ENCODE measurements at regions not wholly inside any gene's neighbourhood (a gene's known extent, or its start where the extent isn't known, plus 50 kb on each side); places are given as distances from the start of the nearest gene placed in this dataset.

DNA sequence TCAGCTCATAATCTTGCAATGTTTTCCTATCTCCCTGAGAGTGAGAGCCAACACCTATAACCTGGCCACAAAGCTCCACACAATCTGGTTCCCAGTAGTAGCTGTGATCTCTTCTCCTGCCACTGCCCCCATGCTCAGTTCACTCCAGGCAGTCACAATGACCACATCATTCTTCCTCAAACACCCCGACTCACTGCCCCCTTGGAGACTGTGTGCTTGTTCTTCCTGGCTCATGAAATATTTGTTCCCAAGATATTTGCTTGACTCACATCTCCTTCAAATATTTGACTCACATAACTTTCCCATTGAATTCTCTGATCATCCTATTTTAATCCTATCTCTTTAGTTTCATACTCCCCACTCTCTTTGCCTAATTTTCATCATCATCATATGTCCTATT, 173.7 kb downstream of the AREG start:
- DNase-seq, result no peak

DNA sequence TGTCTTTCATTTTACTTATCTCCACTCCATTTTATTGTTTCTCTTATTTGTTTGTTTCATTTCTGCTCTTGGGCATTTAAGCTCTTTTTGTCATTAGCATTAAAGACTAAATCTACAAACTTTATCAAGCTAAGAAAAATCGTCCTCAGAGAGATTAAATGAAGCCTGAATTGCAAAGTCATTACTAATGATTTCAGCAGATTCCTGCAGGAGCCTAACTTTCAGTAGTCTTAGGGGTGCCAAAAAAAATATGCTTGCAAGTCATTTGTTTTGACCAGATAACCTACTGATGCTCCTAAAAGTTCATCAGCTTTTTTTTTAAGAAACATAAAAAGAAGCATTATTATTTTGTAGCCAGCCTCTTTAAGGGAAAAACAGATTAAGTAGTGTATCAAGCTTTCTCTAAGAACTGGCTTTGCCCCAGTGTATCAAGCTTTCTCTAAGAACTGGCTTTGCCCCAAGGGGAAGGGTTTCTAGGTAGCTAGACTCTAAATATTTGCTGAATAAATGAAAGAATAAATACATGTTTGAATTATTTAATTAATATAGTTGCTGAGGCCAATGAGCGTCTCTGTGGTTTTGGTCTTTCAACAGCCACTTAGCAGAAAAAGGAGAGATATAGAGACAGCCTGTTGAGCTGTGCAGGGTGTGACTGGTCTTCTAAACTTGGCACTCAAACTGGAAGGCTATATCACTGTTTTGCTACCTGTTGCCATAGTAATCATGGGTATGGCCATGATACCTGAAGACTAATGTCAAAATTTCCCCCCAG, 174.2 kb downstream of the BTC start:
- no peak for DNase-seq

GRCh38 chr4:74621616-74622015, 172.7 kb downstream of the BTC start:
- DNase-seq, result no peak

DNA sequence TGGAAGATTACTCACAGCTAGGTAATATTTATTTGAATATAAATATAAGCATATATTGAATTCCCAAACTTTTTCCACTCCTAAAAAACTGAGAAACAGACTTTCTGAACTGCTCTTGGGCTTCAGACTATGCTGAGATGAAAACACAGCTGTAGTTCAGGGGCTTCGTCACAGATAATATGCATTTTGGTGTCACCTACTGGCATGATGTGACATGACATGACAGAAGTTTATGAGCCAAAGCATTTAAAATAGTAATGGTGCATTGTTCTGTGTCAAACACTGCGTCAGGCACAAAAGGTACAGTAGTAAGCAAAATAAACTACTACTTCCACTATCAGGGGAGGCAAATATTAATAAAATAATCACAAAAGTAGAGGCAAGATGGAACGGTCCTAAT, 171.3 kb downstream of the BTC start:
- DNase-seq, result peak in 1 of 2 donors; percentile 32

DNA sequence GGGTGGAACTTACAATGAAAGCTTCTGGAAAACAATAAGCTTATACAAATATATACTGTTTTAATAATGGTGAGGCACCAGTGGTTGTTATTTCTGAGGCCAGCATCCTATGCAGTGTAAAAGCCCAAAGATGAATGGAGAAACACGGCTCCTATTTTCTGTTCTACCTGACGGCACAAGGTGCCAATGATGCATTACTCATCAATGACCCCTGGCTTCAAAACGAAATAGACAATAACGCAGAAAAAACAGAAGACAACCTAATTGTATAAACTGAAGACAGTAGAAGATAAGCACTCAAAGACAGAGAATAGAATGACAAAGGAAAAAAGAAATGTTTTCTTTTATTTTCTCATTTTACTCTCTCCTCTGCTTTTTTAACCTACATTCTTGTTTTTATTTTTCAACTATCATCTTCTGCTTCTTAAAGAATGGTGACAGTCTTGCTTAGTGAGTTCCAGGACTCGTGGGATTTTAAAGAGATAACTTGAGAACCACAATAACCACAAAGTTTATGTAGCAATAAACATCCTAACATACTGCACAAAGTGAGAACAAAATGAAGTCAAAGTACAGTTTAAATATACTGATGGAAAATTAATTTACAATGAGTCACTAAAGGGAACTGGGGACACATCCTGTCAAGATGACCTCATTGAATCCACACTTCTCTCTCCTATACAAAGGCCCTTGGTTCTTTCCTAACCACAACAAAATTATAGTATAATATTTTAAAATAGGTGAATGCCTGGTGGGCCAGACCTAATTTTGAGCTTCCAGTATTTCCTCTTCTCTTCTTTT, 169.8 kb downstream of the BTC start:
- peak in 1 of 2 donors; percentile 64 for DNase-seq

DNA sequence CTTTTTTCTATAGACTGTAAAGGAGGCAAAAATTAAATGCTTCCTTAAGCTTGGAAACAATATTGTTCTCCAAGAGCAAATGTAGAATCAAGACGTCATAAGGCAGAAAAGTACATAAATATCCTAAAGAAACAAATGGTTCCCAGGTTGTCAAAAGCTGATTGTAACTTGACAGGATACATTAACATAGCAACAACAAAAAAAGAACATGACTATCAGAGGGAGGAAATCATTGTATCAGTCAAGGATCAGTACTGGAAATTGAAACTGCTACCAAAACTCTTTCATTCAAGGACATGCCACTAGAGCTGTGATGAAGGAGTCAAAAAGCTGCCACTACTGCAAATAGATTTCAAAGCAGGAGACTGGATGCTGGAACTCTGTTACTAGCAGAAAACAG, 168.3 kb downstream of the BTC start:
- DNase-seq, result no peak

DNA sequence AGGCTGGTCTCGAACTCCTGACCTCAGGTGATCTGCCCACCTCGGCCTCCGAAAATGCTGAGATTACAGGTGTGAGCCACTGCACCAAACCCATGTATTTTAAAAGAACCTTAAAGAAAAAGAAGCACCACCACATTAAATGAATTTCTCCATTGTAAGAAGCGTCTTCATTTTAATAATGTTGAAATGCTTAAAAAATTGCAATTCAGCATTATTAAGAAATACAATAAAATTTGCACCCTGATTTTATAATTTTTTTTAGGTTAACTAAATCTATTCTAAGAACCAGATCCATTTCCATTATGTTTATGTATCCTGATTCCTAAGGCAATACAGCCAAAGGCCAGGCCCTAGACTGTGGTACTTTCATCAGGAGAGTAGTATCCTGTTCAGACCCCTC, 167.2 kb downstream of the BTC start:
- no peak for DNase-seq

GRCh38 chr4:74627504-74627903, 166.8 kb downstream of the BTC start:
- DNase-seq, result no peak

DNA sequence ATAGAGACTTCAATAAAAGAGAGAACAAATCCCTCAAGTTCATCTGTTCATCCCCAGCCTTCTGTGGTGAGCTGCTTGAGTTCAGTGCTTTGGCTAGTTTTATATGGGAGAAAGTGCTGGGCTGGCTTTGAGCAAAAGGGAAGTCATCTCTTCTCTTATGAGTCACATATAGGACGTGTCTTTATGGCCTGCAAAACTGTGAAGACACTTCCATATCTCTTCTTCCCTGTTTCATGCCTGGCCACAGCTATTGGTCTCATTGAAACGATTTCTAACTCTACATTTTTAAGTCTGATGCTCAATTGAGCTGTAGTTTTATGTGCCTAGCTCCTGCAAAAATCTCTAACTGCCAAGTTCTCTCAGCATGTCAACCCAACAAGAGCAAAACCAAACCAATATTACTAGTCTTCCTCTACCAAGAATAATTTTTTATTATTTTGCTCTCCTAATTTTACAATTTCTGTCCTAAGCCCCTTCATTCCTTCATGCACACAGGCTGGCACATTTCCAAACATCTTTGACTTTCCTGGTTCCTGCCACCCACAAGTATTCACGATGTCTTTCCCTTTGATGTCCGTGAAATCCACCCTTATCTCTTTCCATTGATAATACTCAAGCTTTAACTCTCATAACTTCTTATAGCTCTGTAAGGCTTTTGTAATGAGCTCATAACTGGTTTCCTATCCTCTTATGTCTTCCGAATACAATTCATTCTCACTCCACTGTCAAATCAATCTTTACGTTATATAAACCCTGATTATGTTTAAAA, 165.3 kb downstream of the BTC start:
- DNase-seq, result peak in 1 of 2 donors; percentile 88

DNA sequence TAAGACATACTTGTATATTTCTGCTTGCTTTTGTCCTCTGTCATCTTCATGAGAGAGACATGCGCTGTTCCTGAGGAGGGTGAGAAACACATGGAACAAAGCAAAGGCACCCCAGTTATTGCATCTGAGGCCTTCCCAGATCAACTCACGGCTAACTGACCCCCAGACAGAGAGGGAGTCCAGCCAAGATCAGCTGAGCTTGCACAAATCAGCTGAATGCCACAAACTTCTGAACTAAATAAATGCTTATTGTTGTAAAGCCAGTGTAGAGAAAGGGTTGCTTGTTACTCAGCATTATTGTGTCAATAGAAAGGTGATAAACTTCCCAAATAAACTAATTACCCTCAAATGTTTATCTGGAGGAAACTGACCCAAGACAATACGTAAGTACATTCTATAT, 163.8 kb downstream of the BTC start:
- DNase-seq, result no peak

DNA sequence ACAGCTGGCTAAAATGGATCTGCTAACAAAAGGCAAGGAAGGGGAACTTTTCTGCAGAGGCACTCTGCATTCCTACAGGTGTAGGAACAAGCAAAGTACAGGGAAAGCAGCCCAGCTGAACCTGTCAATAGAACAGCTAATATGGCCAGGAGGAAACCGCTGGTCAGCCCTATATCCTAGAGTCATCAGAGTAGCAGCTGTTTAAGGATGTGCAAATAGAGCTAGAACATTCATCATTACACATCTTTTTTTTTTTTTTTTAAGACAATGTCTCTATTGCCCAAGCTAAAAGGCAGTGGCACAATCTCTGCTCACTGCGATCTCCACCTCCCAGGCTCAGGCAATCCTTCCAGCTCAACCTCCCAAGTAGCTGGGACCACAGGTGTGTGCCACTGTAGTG, 163.0 kb downstream of the BTC start:
- no peak for DNase-seq

GRCh38 chr4:74631988-74632387, 162.3 kb downstream of the BTC start:
- no peak for DNase-seq

DNA sequence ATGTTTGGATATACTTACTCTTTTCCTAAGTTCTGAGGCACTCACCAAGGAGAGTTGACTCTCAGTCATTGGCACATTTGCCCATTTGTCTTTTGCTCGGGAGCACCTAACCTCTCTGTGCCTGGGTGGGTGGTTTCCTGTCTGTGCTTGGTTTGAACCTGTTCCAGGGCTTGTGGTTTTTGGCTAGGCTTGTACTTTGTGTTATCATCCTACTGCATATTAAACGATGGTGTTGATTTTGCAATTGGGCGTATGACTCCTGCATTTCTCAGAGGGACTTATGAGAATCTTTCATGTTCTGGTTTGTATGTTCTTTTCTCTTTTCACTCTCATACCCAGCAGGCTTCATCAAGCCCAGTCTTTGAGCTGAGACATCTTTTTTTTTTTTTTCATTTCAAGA, 161.7 kb downstream of the BTC start:
- DNase-seq, result peak; percentile 19 to 85

GRCh38 chr4:74635074-74635473, 159.2 kb downstream of the BTC start:
- no peak for DNase-seq

DNA sequence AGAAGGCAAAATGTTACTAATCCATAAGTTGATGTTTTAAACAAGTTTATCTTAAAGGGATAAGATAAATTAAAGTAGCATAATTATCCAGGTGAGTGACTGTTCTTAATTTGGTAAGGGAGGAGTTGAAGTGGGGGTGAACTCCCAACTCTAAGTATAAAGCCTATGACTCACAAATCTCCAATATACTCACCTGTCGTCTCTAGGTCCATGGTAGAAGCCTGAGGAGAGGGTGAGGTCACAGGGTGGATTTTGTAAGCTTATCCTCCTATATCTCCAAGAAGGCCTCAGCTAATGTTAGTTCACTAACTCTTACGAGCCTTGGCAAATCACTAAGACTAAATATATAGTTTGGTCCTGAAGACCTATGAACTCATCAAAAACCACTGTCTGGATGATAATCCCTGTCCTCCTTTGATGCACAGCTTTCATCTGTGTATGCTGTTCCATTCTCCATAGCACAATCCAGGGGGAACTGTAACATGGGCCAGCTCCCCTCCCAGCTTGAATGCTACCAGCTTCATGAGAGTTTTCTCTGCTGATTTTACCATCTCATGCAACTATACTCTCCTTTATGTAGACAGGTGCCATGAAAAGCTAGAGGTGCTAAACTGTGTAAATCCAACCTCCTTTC, 158.7 kb downstream of the BTC start:
- DNase-seq, result no peak

DNA sequence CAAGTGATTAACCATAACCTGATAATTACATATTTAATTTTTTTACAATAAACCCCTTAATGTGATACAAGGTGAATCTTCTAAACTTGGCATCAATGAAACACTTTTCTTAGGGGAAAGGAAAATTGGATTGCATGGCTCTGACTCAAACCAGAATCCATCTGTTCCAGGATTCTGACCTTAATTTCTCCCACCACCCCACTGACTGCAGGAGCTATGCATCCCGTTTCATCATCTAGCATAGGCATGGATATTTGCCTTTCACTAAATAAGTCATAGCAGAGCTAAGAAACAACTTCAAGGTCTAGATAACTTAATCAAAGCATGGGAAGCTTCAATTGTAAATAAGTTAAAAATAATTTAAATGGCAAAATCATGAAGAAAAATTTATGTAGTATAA, 156.3 kb downstream of the BTC start:
- no peak for DNase-seq

DNA sequence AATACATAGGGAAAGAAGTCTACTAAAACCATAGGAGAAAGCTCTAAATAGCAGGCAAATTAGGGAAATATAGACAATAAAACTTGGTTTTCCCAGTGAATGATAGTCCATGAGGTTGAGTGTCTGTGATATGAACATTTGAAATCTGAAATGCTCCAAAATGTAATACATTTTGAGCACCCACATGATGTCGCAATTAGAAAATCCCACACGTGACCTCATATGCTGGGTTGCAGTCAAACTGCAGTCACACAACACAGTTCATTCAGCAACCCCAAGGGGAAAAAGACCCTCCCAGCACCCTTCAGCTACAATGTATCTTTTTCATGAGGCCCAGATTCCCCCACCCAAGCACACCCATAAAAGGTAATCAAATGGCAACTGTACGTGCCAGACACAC, 155.6 kb downstream of the BTC start:
- DNase-seq, result no peak

DNA sequence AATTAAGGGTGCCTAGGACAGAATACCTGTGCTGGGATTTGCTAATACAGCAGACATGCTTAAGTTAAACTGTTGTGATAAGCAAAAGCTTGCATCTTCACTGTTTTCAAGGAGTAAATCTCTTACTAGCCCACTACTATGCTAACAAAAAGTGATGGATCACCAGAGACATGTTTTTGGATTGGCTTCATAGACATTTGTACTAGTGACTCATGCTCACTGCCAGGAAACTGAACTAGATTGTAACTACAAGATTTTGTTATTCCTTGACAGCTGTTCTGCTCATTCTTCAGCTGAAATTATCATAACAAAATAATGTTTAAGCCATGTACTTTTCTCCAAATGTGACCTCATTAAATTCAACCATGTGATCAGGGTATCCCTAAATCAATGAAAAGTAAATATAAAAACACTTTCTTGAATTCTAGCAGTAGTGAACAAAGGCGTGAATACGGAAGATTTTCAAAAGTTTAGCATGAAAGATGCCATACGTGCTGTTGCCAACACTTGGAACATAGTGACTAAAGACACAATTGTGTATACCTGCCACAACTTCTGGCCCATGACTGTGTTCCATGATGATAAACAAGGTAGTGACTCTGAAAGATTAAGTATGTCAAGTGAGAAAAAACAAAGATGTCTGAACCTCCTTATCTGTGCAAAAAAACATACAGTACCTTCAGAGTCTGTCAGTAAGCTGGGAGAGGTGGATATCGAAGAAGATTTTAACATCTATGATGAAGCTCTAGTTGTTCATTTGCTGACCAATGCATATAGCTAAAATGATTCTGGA, 154.0 kb downstream of the BTC start:
- DNase-seq, result peak in 1 of 2 donors; percentile 75

DNA sequence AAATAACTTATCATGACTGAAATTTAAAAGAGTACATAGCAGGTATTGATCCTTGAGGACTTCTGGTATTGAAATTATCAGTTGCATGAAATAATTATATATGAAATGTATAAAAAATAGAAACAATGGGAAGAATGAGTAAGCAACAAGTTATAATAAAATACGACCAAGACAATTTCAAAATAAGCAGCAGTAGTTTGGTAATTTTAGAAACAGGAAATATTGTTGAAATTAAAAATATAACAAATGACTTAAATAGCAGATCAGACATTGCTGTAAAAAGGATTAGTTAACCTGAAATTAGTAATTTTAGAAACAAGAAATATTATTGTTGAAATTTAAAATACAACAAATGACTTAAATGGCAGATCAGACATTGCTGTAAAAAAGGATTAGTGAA, 152.3 kb downstream of the BTC start:
- no peak for DNase-seq

DNA sequence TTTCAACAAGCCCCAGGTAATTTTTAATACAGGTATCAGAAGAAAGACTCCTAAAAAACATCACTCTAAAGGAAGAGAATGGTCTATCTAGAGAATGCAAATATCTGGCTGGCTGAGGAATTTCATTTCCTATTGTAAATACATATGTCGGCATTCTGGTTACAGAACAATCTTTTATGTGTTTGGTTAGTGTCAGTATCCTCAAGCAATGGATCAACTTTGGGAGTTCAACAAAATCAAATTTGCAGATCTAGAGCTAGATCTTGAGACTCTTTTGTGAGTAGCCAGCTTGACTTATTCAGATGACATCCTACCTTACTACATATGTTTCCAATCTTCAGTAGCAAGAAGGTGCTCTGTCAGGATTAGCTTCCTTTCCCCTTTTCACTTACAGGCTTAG, 145.1 kb downstream of the BTC start:
- no peak for DNase-seq

DNA sequence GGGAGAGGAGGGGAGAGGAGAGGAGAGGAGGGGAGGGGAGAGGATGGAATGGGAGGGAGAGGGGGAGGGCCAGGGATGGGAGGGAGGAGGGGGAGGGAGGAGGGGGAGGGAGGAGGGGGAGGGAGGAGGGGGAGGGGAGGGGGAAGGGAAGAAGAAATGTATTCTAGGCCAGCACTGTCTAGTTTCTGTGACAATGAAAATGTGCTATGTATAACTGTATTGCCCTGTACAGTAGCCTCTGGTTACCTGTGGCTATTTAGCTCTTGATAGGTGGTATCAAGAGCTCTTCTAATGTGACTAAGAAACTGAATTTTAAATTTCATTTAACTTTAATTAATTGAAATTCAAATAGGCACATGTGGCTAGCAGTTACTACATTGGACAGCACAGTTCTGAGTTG, 143.1 kb downstream of the BTC start:
- no peak for DNase-seq
